Nucleus accumbens (tissue), 56 donors: ENCODE measurements at regions not wholly inside any gene's neighbourhood (a gene's known extent, or its start where the extent isn't known, plus 50 kb on each side); places are given as distances from the start of the nearest gene placed in this dataset.

Experiments used
- DNase-seq, 56 donors: peaks; one replicate each; lab custom pipeline; 2025; lab: John Stamatoyannopoulos, UW

DNA sequence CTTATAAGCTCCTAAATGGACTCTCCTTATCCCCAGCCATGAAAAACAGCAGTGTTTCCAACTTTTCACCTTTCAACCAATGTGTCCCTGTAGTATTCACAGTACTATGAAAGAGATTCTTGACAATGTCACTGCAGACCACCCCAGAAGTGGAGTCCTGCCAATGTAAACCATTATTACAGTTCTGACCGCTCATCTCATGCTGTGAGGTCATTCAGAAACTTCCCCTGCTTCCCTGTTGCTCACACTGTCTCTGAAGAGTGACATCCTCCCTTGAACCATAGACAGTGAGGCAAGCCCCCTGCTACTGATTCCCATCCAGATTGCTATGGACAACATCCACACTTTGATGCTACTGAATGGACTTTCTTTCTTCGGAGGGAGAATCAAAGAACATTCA lies 1523.7 kb upstream of the ACVR2A start:
- peak in 1 of 56 donors; percentile 5 for DNase-seq

DNA sequence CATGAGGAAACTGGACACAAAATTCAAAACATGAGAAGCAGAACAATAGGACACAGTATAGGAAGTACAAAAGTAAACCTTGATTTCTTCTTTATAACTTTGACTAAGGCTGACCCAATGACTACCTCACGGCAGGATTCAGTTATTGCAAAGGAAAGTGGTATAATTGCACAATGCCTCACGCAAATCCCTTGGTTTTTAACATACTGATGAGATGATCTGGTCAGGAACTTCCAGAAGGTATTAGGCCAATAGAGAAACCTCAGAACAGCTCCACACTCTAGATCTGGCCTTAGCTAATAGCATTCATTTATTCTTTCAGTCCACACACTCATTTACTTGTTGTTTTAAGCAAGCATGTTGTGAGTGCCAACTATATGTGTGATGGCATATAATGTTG lies 1526.9 kb upstream of the ACVR2A start:
- no peak for DNase-seq

- DNase-seq = no peak
Measured at GRCh38 chr2:146312899-146313298, 1531.9 kb upstream of the ACVR2A start.

- DNase-seq = no peak
Measured at GRCh38 chr2:146305164-146305563, 1539.7 kb upstream of the ACVR2A start.

GRCh38 chr2:146301287-146301686 lies 1543.5 kb upstream of the ACVR2A start:
- DNase-seq = no peak

DNA sequence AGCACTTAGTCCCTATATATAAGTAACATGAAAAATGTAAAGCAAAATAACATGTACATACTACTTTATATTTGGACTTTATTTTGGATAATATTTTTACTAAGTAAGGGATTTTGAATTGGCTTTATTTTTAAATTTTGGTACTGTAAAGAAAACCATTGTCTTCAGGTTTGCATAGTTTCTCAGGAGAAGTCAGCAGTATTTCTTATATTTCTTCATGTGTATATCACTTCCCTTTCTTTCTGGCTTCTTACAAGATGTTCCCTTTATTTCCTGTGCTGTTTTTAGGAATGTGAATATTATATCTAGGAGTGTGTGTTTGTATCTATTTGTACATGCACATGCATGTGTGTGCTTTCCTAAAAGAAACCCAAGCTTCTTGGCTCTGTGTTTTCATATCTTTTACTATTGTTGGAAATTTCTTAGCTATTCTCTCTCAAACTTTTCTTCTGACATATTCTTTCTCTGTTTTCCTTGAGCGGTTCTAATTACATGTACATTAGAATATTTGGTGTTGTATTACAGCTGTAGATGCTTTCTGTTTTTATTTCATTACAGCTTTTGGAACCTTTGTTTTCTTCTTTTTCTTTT lies 1549.7 kb upstream of the ACVR2A start:
- DNase-seq = no peak

GRCh38 chr2:146287281-146287680 lies 1557.5 kb upstream of the ACVR2A start:
- no peak for DNase-seq

GRCh38 chr2:146278881-146279280 lies 1565.9 kb upstream of the ACVR2A start:
- DNase-seq = no peak

DNA sequence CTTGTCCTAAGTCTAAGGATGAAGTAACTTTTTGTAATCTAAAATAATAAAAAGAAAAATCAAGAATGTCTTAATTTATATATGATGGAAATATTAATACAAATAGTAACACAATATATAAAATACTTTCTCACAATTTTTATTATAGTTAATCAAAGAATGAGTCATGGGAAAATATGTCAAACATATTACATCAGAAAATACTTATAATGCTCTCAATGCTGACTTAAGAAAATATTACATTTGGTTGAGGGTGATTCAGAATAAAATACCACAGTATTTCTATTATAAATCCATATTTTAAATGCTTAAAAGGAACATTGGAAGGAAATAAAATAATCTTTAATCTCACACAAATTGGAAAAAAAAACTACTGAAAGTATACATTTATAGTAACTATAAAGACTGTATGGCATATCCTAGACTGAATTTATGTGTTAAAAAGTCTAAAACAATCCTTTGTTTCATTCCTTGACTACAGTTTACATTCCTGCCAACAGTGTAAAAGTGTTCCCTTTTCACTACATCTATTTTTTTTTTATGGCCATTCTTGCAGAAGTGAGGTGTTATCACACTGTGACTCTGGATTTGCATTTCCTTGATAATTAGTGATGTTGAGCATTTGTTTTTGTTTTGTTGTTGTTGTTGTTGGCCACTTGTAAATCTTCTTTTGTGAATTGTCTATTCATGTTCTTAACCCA lies 1573.5 kb upstream of the ACVR2A start:
- no peak for DNase-seq

DNA sequence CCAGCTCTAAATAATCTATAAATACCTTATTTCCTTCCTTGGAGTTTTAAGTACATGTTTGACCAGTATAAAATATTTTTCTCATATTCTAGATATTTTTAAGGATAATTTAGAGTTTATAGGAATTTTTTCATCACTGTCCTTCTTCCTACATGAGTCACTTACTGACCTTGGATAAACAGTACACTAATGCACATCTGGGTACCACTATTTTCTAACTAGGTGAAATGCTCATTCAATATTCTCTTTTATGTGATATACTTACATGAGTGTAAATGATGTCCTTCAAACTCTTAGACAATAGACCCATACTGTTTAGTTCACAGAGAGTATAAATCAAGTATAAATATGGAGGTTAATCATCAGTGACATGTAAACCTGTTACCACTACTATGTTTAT lies 1574.2 kb upstream of the ACVR2A start:
- no peak for DNase-seq

DNA sequence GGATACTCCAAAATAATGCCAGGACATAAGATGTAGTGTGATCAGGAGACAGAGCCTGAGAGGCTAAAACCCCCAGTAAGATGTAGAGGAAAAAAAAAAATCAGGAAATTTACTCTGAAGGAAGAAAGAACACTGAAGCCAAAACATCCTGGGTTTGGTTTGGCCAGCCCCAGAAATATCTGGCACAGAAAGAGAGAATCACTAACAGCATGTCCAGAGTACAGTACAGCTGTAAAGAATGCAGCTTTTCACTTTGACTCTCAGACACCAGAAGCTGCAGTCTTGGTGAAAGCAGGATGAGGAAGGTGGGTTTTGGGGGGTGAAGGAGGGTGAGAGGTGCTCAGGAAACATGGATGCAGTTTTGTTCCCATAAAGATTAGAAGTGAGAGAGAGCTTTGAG lies 1577.7 kb upstream of the ACVR2A start:
- no peak for DNase-seq

DNA sequence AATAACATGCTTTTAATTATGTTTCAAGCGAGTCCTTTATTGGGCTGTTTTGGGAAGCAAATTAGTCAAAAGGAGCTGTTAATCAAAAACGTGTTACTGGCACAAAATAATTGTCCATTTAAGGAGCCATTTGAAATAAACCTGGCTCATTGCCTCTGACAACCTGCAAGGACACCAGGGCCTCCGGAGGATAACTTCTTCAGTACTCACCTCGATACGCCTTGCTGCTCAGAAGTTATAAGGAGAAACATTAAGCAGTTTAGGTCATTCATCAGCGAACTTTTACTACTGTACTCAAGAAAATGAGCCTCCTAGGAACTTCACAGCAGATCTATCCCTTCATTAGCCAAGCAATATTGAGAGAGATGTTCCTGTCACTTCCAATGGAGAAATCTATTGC lies 1579.2 kb upstream of the ACVR2A start:
- no peak for DNase-seq

DNA sequence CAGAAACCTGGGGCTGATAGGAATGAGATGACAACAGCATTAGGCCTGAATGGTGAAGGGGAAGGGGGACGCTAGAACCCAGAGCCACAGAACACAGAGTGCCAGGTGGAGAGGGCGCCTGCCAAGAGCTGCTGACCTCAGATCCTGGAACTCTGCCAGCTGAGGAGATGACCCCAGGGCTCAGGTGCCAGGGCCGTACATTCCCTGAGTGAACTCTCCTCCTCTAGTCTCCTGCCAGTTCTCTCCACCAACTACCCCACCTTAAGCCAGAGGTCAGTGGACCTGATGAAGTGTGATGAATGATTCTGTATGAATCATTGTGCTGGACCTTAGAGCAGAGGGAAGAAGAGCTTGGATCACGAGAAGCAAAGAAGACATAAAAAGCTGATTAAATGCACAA lies 1582.2 kb upstream of the ACVR2A start:
- no peak for DNase-seq

DNA sequence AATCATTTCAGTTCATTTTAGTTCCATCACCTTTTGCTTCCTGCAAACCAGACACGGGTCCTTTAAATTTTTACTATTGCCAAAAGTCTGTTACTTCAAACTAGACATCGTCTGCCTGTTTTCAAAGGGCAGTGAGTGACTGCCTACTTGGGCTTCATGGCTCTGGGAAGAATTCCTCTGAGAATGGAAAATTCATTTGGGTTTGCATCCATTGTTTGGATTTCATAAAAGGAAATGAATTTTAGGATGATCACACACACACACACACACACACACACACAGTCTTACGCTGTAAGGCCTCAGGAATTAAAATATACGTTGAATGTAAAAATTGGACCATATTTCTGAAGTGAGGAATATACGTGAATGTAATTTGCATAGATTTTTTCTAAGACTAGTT lies 1584.3 kb upstream of the ACVR2A start:
- no peak for DNase-seq

DNA sequence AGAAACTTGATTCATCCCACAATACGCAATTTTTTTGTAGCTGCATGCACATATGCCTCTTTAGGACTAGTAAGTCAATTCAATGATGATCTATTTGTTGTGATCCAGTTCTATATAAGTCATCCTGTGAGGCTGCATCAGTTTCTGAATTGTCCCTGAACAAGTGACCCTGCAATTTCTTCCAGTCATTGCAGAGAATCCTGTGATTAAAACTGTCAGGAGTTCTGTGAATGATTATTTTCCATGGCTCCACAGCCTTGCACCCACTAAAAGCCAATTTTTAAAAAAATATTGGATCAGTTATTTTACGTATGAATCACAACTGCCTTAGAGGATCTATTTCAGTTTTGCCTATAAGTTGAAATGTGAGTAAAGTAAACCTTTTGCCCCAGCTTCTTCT lies 1585.0 kb upstream of the ACVR2A start:
- DNase-seq = no peak

- no peak for DNase-seq
Measured at GRCh38 chr2:146258071-146258470, 1586.8 kb upstream of the ACVR2A start.

DNA sequence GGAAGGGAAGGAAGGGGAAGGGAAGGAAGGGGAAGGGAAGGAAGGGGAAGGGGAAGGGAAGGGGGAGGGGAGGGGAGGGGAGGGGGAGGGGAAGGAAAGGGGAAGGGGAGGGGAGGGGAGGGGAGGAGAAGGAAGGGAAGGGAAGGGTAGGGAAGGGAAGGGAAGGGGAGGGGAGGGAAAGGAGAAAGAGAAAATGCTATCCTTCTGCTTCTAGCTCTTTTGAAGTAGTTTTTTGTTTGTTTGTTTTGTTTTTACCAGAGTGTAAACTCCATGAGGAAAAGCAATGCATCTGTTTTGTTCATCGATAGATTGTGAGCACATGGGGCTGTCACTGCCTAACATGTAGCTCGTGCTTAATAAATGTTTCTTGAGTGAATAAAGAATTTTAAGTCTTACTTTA lies 1592.7 kb upstream of the ACVR2A start:
- DNase-seq = no peak

DNA sequence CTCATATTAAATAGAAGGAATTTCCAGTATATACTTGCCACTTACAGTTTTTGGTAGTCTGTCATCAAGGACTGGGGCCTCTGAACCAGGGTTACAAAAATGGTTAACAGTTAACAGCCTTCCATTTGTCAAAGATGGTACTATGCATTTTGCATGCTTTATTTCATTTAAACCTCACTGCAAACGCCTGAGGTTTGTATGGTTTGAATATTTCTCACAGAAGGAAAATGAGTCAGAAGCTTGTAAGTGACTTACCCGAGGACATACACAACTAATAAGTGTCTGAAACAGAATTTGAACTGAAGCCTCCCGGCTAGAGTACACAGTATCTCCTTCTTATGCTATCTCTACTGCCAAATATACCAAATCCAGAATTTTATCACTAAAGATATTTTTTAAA lies 1593.5 kb upstream of the ACVR2A start:
- DNase-seq = no peak

DNA sequence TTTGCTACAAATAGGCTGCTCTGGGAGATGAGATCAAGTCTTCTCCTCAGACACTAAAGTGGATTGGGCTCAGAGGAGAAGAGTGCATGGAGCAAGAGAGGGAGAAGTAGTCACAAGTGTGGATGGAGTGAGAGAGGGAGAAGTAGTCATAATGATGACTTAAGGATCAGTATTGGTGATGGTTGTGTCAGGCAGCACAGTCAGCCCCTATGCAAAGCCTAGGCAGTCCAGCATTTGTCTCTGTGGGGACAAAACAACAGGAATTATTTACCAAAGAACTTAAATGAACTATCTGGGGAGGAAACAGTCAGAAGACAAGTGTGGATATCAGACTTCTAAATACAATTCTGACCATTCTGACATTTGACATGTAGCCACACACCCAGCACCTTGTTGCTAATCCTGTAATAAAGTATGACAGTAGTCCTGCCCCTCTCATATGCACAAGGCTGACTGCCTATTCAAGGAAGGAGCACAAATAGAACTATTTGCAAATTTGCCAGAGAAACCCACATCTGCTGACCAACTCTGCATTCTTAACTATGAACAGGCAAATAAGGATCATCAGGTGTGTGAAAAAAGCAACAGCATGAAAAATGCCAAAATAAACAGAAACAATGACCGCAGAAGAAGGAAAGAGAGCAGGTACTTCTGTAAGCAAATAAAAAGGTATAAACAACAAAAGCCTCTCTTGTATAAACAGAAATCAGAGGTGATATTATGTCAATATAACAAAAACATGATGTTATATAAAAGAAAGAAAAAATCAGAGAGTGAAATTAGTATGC lies 1597.9 kb upstream of the ACVR2A start:
- no peak for DNase-seq

GRCh38 chr2:146246002-146246735 lies 1598.7 kb upstream of the ACVR2A start:
- no peak for DNase-seq

DNA sequence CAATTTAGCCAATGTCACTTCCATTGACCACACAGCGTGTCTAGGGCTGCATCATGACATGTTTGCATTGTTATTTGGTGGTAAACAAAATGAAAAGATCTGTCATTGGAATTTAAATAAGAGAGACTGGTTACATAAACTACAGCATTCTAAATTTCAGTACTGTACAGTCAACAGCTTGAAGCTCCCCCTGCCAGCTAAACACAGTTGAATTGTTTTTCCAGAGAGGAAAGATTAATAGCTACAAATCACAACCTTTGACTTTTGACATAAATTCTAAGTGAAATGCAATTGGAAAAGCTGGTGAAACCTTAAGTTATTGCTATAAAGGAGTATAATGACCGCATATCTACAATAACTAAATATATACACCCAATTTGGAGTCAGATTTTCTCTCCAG lies 1600.0 kb upstream of the ACVR2A start:
- no peak for DNase-seq
